ENCODE measurements at regions not wholly inside any gene's neighbourhood (a gene's known extent, or its start where the extent isn't known, plus 50 kb on each side); places are given as distances from the start of the nearest gene placed in this dataset.
"Not testable (repeated sequence)": the region's sequence is repeated elsewhere in the genome, so short reads cannot be mapped to it uniquely, and the experiment has no call there.

GRCh38 chr1:143824266-143824665 is 147.5 kb downstream of the FAM72C start:
- TF ChIP-seq STAT1 (IDR thresholded peaks at IDR 0.05; ENCODE audit: unreplicated experiment); CTCF (conservative IDR thresholded peaks at IDR 0.05; ENCODE audit: low read depth in 2 of 2); ZNF331 (CRISPR knock-in tag; IDR thresholded peaks at IDR 0.05; ENCODE audit: low read depth); EZH2 (IDR thresholded peaks at IDR 0.05; ENCODE audit: low read depth, unreplicated experiment); POLR2AphosphoS5 (IDR thresholded peaks at IDR 0.05; ENCODE audit: low read depth): not testable (repeated sequence)

Data from GM23338 (cell line).